ENCODE measurements at regions not wholly inside any gene's neighbourhood (a gene's known extent, or its start where the extent isn't known, plus 50 kb on each side); places are given as distances from the start of the nearest gene placed in this dataset.

DNA sequence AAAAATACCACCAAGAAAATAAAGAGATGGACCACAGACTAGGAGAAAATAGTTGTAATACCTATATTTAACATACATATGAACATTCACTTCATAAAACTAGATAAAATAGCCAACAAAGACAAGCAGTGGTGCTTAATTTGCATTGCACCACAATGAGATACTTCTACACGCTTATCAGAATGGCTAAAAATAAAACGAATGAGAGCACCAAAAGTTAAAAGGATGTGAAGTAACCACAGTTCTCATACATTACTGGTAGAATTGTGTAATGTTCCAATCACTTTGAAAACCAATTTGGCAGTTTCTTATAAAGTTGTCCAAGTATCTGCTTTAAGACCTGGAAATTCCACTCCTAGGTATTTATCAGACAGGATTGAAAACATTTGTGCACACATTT is 198.9 kb upstream of the SGCD start:
- TF ChIP-seq, protein P1, sequence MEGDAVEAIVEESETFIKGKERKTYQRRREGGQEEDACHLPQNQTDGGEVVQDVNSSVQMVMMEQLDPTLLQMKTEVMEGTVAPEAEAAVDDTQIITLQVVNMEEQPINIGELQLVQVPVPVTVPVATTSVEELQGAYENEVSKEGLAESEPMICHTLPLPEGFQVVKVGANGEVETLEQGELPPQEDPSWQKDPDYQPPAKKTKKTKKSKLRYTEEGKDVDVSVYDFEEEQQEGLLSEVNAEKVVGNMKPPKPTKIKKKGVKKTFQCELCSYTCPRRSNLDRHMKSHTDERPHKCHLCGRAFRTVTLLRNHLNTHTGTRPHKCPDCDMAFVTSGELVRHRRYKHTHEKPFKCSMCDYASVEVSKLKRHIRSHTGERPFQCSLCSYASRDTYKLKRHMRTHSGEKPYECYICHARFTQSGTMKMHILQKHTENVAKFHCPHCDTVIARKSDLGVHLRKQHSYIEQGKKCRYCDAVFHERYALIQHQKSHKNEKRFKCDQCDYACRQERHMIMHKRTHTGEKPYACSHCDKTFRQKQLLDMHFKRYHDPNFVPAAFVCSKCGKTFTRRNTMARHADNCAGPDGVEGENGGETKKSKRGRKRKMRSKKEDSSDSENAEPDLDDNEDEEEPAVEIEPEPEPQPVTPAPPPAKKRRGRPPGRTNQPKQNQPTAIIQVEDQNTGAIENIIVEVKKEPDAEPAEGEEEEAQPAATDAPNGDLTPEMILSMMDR (IDR thresholded peaks at IDR 0.05; ENCODE audit: borderline replicate concordance, extremely low read depth, low read length, poor library complexity, severe bottlenecking): no peak
- TF ChIP-seq EZH2 (IDR thresholded peaks at IDR 0.05; ENCODE audit: borderline replicate concordance, low read depth, low read length, severe bottlenecking): no peak

Data from DND-41 (cell line).